IMR-90 (cell line): ENCODE measurements at regions not wholly inside any gene's neighbourhood (a gene's known extent, or its start where the extent isn't known, plus 50 kb on each side); places are given as distances from the start of the nearest gene placed in this dataset.

ENCODE experiments used
- ATAC-seq: fragments of 200-7000 bp; cut with Tn5 transposase; 2 replicates; pipeline ENCODE4 v1.9.1; 2020; ENCODE audit warnings: low read depth, mild to moderate bottlenecking, moderate library complexity
- BruUV-seq: library from RNA; stranded (reverse); fragments of 400-500 nt; replicated peaks from 2 replicates; lab custom pipeline; 2021; lab: Mats Ljungman, UMichigan
- CTCF ChIA-PET: fragments of 300-600 bp; formaldehyde crosslinking; extraction: SDS; loops from one replicate; lab custom pipeline; 2021; ENCODE audit warnings: antibody characterized with exemption; lab: Yijun Ruan, JAX
- POLR2A ChIA-PET: fragments of 300-600 bp; sonication (Branson Sonifier 250); formaldehyde crosslinking; loops from one replicate; lab custom pipeline; 2022; ENCODE audit warnings: antibody characterized with exemption; ENCODE audit not compliant: unreplicated experiment; lab: Charles Lee
- DNase-seq: peaks from one replicate; pipeline ENCODE4 v3.0.0; 2013
- H2AFZ ChIP-seq: replicated peaks from 2 replicates; pipeline ENCODE3; 2013; ENCODE audit warnings: low read length, mild to moderate bottlenecking; ENCODE audit not compliant: poor library complexity
- H2AK5ac ChIP-seq: 2 replicates; pipeline ENCODE4 v1.6.1; 2013; ENCODE audit warnings: low read depth, low read length, inconsistent platforms
- H2AK9ac ChIP-seq: replicated peaks from 2 replicates; pipeline ENCODE3; 2013; ENCODE audit warnings: mild to moderate bottlenecking, low read depth, low read length, moderate library complexity; ENCODE audit not compliant: poor library complexity
- H2BK120ac ChIP-seq: 2 replicates; pipeline ENCODE4 v1.6.1; 2013; ENCODE audit warnings: low read depth, low read length, inconsistent platforms
- H2BK15ac ChIP-seq: 3 replicates; pipeline ENCODE4 v1.6.1; 2013; ENCODE audit warnings: low read depth, low read length, inconsistent platforms
- H2BK20ac ChIP-seq: 2 replicates; pipeline ENCODE4 v1.6.1; 2013; ENCODE audit warnings: low read depth, mild to moderate bottlenecking, inconsistent platforms, low read length, moderate library complexity
- H2BK5ac ChIP-seq: 2 replicates; pipeline ENCODE4 v1.6.1; 2013; ENCODE audit warnings: mild to moderate bottlenecking, low read depth, low read length, inconsistent platforms; ENCODE audit not compliant: poor library complexity, severe bottlenecking
- H3K14ac ChIP-seq: replicated peaks from 2 replicates; pipeline ENCODE4 v1.6.1; 2013; ENCODE audit warnings: low read depth, low read length, inconsistent platforms
- H3K18ac ChIP-seq: 2 replicates; pipeline ENCODE4 v1.6.1; 2013; ENCODE audit warnings: low read depth, low read length, control low read depth
- H3K23ac ChIP-seq: 2 replicates; pipeline ENCODE4 v1.6.1; 2013; ENCODE audit warnings: low read depth, low read length, inconsistent platforms
- H3K27ac ChIP-seq: 2 replicates; pipeline ENCODE4 v1.5.1; 2013; ENCODE audit warnings: mild to moderate bottlenecking, control low read depth, low read length; ENCODE audit not compliant: insufficient read depth
- H3K27me3 ChIP-seq: 2 replicates; pipeline ENCODE4 v1.6.1; 2013; ENCODE audit warnings: low read length; ENCODE audit not compliant: control insufficient read depth, insufficient read depth
- H3K36me3 ChIP-seq: 2 replicates; pipeline ENCODE4 v1.6.1; 2013; ENCODE audit warnings: low read length, mixed read lengths; ENCODE audit not compliant: control insufficient read depth, insufficient read depth
- H3K4ac ChIP-seq: 2 replicates; pipeline ENCODE4 v1.6.1; 2013; ENCODE audit warnings: low read depth, low read length, inconsistent platforms
- H3K4me1 ChIP-seq: 2 replicates; pipeline ENCODE4 v1.6.1; 2013; ENCODE audit warnings: low read length, mixed read lengths; ENCODE audit not compliant: control insufficient read depth, insufficient read depth
- H3K4me2 ChIP-seq: 2 replicates; pipeline ENCODE4 v1.6.1; 2013; ENCODE audit warnings: low read depth, mild to moderate bottlenecking, control low read depth, low read length, moderate library complexity
- H3K4me3 ChIP-seq: 2 replicates; pipeline ENCODE4 v1.5.1; 2013; ENCODE audit warnings: low read depth, mild to moderate bottlenecking, control low read depth, low read length, moderate library complexity; ENCODE audit not compliant: insufficient read depth
- H3K56ac ChIP-seq: 2 replicates; pipeline ENCODE4 v1.6.1; 2013; ENCODE audit warnings: low read length, inconsistent platforms; ENCODE audit not compliant: insufficient read depth; ENCODE audit errors: extremely low read depth
- H3K79me1 ChIP-seq, 2 experiments: 2 replicates each; pipeline ENCODE4 v1.6.1; 2013; ENCODE audit warnings: low read length in 2 of 2, inconsistent platforms in 1 of 2, low read depth in 1 of 2
- H3K9ac ChIP-seq: 2 replicates; pipeline ENCODE4 v1.6.1; 2013; ENCODE audit warnings: low read depth, low read length, control low read depth
- H3K9me1 ChIP-seq: 2 replicates; pipeline ENCODE4 v1.6.1; 2013; ENCODE audit warnings: low read length, inconsistent platforms; ENCODE audit not compliant: insufficient read depth
- H3K9me3 ChIP-seq: 2 replicates; pipeline ENCODE4 v1.6.1; 2013; ENCODE audit warnings: low read length; ENCODE audit not compliant: control insufficient read depth, insufficient read depth
- H4K20me1 ChIP-seq: 2 replicates; pipeline ENCODE4 v1.6.1; 2013; ENCODE audit warnings: low read length, inconsistent platforms; ENCODE audit not compliant: insufficient read depth
- H4K5ac ChIP-seq: 2 replicates; pipeline ENCODE4 v1.6.1; 2013; ENCODE audit warnings: mild to moderate bottlenecking, low read depth, low read length, control low read depth
- H4K8ac ChIP-seq, 2 experiments: 2 replicates each; pipeline ENCODE4 v1.6.1; 2013; ENCODE audit warnings: low read depth in 2 of 2, low read length in 2 of 2, control low read depth in 1 of 2, inconsistent platforms in 1 of 2
- H4K91ac ChIP-seq: 2 replicates; pipeline ENCODE4 v1.6.1; 2013; ENCODE audit warnings: low read depth, low read length, inconsistent platforms; ENCODE audit not compliant: insufficient read depth
- CTCF ChIP-seq: conservative IDR thresholded peaks from 2 replicates; pipeline ENCODE4 v1.5.1; 2012; ENCODE audit warnings: mild to moderate bottlenecking, low read depth, low read length, improper control_type of control experiment
- ELK1 ChIP-seq: fragments of 150-350 bp; IDR thresholded peaks from 2 replicates; pipeline ENCODE4 v1.6.1; 2016; ENCODE audit warnings: low read depth, mild to moderate bottlenecking, low read length, moderate library complexity, borderline replicate concordance
- WGBS, 2 experiments: methylation state at CpG; one replicate each; pipeline versions ENCODE4 v1.1.5 to v1.1.7; 2013; ENCODE audit warnings: missing lambda C conversion rate in 2 of 2; ENCODE audit not compliant: insufficient read length in 1 of 2; ENCODE audit errors: extremely low coverage in 2 of 2; 5-methylcytosine and 5-hydroxymethylcytosine counted together
- dilution Hi-C: fragments of 300-500 bp; cut with HindIII; formaldehyde crosslinking; loops from one replicate; pipeline ENCODE4 v1.14.3; 2018; ENCODE audit warnings: low sequenced_read_pairs; ENCODE audit not compliant: unreplicated experiment
- in situ Hi-C: fragments of 300-500 bp; cut with MboI; formaldehyde crosslinking; loops from 3 replicates; pipeline ENCODE4 v1.14.3; 2019; ENCODE audit warnings: low sequenced_read_pairs, inconsistent platforms, mixed read lengths
- intact Hi-C: fragments of 100-400 bp; cut with micrococcal nuclease; formaldehyde crosslinking; loops from 2 replicates; pipeline ENCODE4 v1.10.0; 2022

GRCh38 chr17:79146562-79146961, 71.9 kb downstream of the ENGASE start:
- Histone ChIP-seq H2AK9ac (no peak overlapping the region), H4K20me1 (no peaks in the 10 kb centered on the region), H3K56ac (no peak overlapping the region), H3K23ac (no peak overlapping the region), H2BK120ac (no peak overlapping the region), H3K27me3 (peaks cover 2% of the 10 kb centered on the region; the same call in 1 of the 2 replicates), H4K91ac (no peak overlapping the region), H2AK5ac (no peak overlapping the region), H3K9me3 (no peaks in the 10 kb centered on the region), H2BK5ac (no peak overlapping the region), H3K4me3 (no peak overlapping the region), H3K9me1 (no peaks in the 10 kb centered on the region), H3K4me2 (no peak overlapping the region), H2BK20ac (no peak overlapping the region), H2BK15ac (no peak overlapping the region), H4K5ac (no peak overlapping the region), H3K4me1 (no peaks in the 10 kb centered on the region), H3K27ac (no peak overlapping the region), H4K8ac (no peak overlapping the region), H2AFZ (no peak overlapping the region), H3K9ac (no peak overlapping the region), H3K36me3 (no peaks in the 10 kb centered on the region), H3K14ac (no peak overlapping the region), H3K4ac (no peak overlapping the region), H3K79me1 (no peaks in the 10 kb centered on the region), H3K18ac (no peak overlapping the region)
- DNase-seq: no peak
- no peak for TF ChIP-seq ELK1
- TF ChIP-seq CTCF: no peak
- CTCF ChIA-PET: no interaction called here
- no peak for ATAC-seq
- intact Hi-C loops: no loop called here
- no TSS peak for BruUV-seq
- in situ Hi-C loops: no loop called here
- POLR2A ChIA-PET: no interaction called here
- 27% methylated on average over 2 of the region's 5 CpGs; no CpG with 5 or more reads in 1 of the 2 experiments for WGBS, 2 experiments
- dilution Hi-C loops: no loop called here
